Naive thymus-derived CD4-positive, alpha-beta T cell (primary cell): ENCODE measurements at regions not wholly inside any gene's neighbourhood (a gene's known extent, or its start where the extent isn't known, plus 50 kb on each side); places are given as distances from the start of the nearest gene placed in this dataset.
"Not testable (repeated sequence)": the region's sequence is repeated elsewhere in the genome, so short reads cannot be mapped to it uniquely, and the experiment has no call there.

Source experiments
- ATAC-seq: fragments of 150-1000 bp; cut with Tn5 transposase; 2 replicates; pipeline ENCODE4 v1.10.0; 2021; ENCODE audit warnings: mild to moderate bottlenecking, moderate library complexity
- CTCF ChIA-PET: fragments of 350-600 bp; sonication (Branson Sonifier 250); formaldehyde crosslinking; loops from one replicate; lab custom pipeline; 2021; ENCODE audit warnings: antibody characterized with exemption; lab: Charles Lee
- POLR2A ChIA-PET: fragments of 350-600 bp; sonication (Branson Sonifier 250); formaldehyde crosslinking; loops from one replicate; lab custom pipeline; 2021; ENCODE audit warnings: antibody characterized with exemption, inconsistent platforms; lab: Charles Lee
- DNase-seq, 9 donors: peaks; one replicate each; pipeline versions ENCODE4 v3.0.0 to v3.0.0-alpha.2; 2020 to 2022; ENCODE audit warnings: mixed read lengths in 1 of 9
- H3K27ac ChIP-seq: one replicate; pipeline ENCODE4 v1.7.0; 2013; ENCODE audit warnings: mild to moderate bottlenecking, low read depth, low read length, moderate library complexity
- H3K27me3 ChIP-seq, 2 donors: one replicate each; pipeline ENCODE4 v1.7.0; 2013; ENCODE audit warnings: low read length in 2 of 2, mild to moderate bottlenecking in 2 of 2, moderate library complexity in 2 of 2; ENCODE audit not compliant: control insufficient read depth in 2 of 2, insufficient read depth in 2 of 2
- H3K36me3 ChIP-seq, 3 experiments: 1 replicate in 2 of 3; 2 replicates in 1 of 3; pipeline ENCODE4 v1.7.0; 2013; ENCODE audit warnings: low read length in 3 of 3, mild to moderate bottlenecking in 3 of 3, moderate library complexity in 1 of 3; ENCODE audit not compliant: insufficient read depth in 3 of 3, control insufficient read depth in 2 of 3
- H3K4me1 ChIP-seq, 2 donors: one replicate each; pipeline ENCODE4 v1.7.0; 2013; ENCODE audit warnings: low read length in 2 of 2, mild to moderate bottlenecking in 2 of 2, moderate library complexity in 1 of 2; ENCODE audit not compliant: control insufficient read depth in 2 of 2, insufficient read depth in 2 of 2
- H3K4me3 ChIP-seq: 2 replicates; pipeline ENCODE4 v1.7.0; 2013; ENCODE audit warnings: mild to moderate bottlenecking, low read length
- H3K9me3 ChIP-seq, 3 experiments: 1 replicate in 2 of 3; 2 replicates in 1 of 3; pipeline ENCODE4 v1.7.0; 2013; ENCODE audit warnings: low read length in 3 of 3; ENCODE audit not compliant: control insufficient read depth in 2 of 3
- H3K27ac Mint-ChIP-seq, 9 donors: one replicate each; pipeline ENCODE4 v1.8.0; 2020 to 2022; ENCODE audit warnings: mixed read lengths in 9 of 9, mild to moderate bottlenecking in 8 of 9, moderate library complexity in 5 of 9, inconsistent platforms in 2 of 9
- H3K27me3 Mint-ChIP-seq, 5 donors: one replicate each; pipeline ENCODE4 v1.8.0; 2021 to 2022; ENCODE audit warnings: mixed read lengths in 5 of 5, mild to moderate bottlenecking in 1 of 5
- H3K36me3 Mint-ChIP-seq, 5 donors: one replicate each; pipeline ENCODE4 v1.8.0; 2020 to 2022; ENCODE audit warnings: mixed read lengths in 5 of 5, mild to moderate bottlenecking in 3 of 5, inconsistent platforms in 1 of 5
- H3K4me1 Mint-ChIP-seq, 7 donors: one replicate each; pipeline ENCODE4 v1.8.0; 2020 to 2022; ENCODE audit warnings: mixed read lengths in 7 of 7, mild to moderate bottlenecking in 3 of 7, inconsistent platforms in 1 of 7
- H3K4me3 Mint-ChIP-seq, 10 donors: one replicate each; pipeline ENCODE4 v1.8.0; 2020 to 2022; ENCODE audit warnings: mild to moderate bottlenecking in 10 of 10, mixed read lengths in 10 of 10, moderate library complexity in 6 of 10, inconsistent platforms in 2 of 10
- H3K9me3 Mint-ChIP-seq, 11 donors: one replicate each; pipeline ENCODE4 v1.8.0; 2020 to 2022; ENCODE audit warnings: mixed read lengths in 11 of 11, mild to moderate bottlenecking in 4 of 11, inconsistent platforms in 1 of 11, moderate library complexity in 1 of 11
- intact Hi-C, 2 donors: fragments of 100-400 bp; cut with micrococcal nuclease; formaldehyde crosslinking; loops; one replicate each; pipeline ENCODE4 v1.15.1; 2023

GRCh38 chr2:110314472-110314871 is 102.1 kb upstream of the MTLN start:
- H3K27me3 ChIP-seq, H3K4me1 Mint-ChIP-seq, H3K4me3 Mint-ChIP-seq, H3K9me3 Mint-ChIP-seq, H3K36me3 ChIP-seq, H3K4me1 ChIP-seq, ATAC-seq, intact Hi-C loops, H3K4me3 ChIP-seq, H3K27me3 Mint-ChIP-seq, H3K9me3 ChIP-seq, DNase-seq, H3K36me3 Mint-ChIP-seq, CTCF ChIA-PET, POLR2A ChIA-PET, H3K27ac Mint-ChIP-seq, H3K27ac ChIP-seq: not testable (repeated sequence)

GRCh38 chr2:110313032-110313431 is 100.7 kb upstream of the MTLN start:
- H3K9me3 Mint-ChIP-seq, H3K4me3 ChIP-seq, H3K36me3 Mint-ChIP-seq, H3K27ac Mint-ChIP-seq, ATAC-seq, H3K27me3 Mint-ChIP-seq, H3K36me3 ChIP-seq, H3K4me1 ChIP-seq, H3K9me3 ChIP-seq, intact Hi-C loops, H3K4me3 Mint-ChIP-seq, CTCF ChIA-PET, H3K4me1 Mint-ChIP-seq, H3K27me3 ChIP-seq, DNase-seq, POLR2A ChIA-PET, H3K27ac ChIP-seq: not testable (repeated sequence)

GRCh38 chr2:110311713-110312444 is 99.5 kb upstream of the MTLN start:
- DNase-seq, H3K4me3 Mint-ChIP-seq, H3K9me3 Mint-ChIP-seq, CTCF ChIA-PET, H3K36me3 ChIP-seq, H3K27ac Mint-ChIP-seq, H3K4me1 ChIP-seq, H3K27ac ChIP-seq, ATAC-seq, H3K36me3 Mint-ChIP-seq, intact Hi-C loops, H3K9me3 ChIP-seq, POLR2A ChIA-PET, H3K4me3 ChIP-seq, H3K27me3 Mint-ChIP-seq, H3K4me1 Mint-ChIP-seq, H3K27me3 ChIP-seq: not testable (repeated sequence)

GRCh38 chr2:110310988-110311475 is 98.7 kb upstream of the MTLN start:
- H3K4me1 Mint-ChIP-seq, H3K4me1 ChIP-seq, H3K4me3 ChIP-seq, H3K4me3 Mint-ChIP-seq, H3K27ac ChIP-seq, intact Hi-C loops, H3K36me3 Mint-ChIP-seq, H3K9me3 ChIP-seq, DNase-seq, POLR2A ChIA-PET, H3K36me3 ChIP-seq, H3K27ac Mint-ChIP-seq, ATAC-seq, H3K27me3 ChIP-seq, H3K27me3 Mint-ChIP-seq, H3K9me3 Mint-ChIP-seq, CTCF ChIA-PET: not testable (repeated sequence)

GRCh38 chr2:110308728-110309127 is 96.4 kb upstream of the MTLN start:
- H3K9me3 ChIP-seq, H3K36me3 ChIP-seq, H3K27ac Mint-ChIP-seq, H3K4me3 Mint-ChIP-seq, H3K27ac ChIP-seq, H3K27me3 ChIP-seq, intact Hi-C loops, POLR2A ChIA-PET, H3K4me1 Mint-ChIP-seq, H3K27me3 Mint-ChIP-seq, DNase-seq, ATAC-seq, H3K4me3 ChIP-seq, H3K4me1 ChIP-seq, CTCF ChIA-PET, H3K36me3 Mint-ChIP-seq, H3K9me3 Mint-ChIP-seq: not testable (repeated sequence)

GRCh38 chr2:110292807-110293206 is 80.5 kb upstream of the MTLN start:
- DNase-seq, H3K4me1 Mint-ChIP-seq, H3K27me3 ChIP-seq, H3K9me3 ChIP-seq, H3K27ac Mint-ChIP-seq, H3K4me3 ChIP-seq, H3K9me3 Mint-ChIP-seq, H3K27me3 Mint-ChIP-seq, H3K36me3 Mint-ChIP-seq, H3K36me3 ChIP-seq, POLR2A ChIA-PET, H3K27ac ChIP-seq, H3K4me1 ChIP-seq, intact Hi-C loops, H3K4me3 Mint-ChIP-seq, CTCF ChIA-PET, ATAC-seq: not testable (repeated sequence)

- H3K36me3 ChIP-seq, POLR2A ChIA-PET, DNase-seq, H3K4me1 Mint-ChIP-seq, H3K27ac Mint-ChIP-seq, intact Hi-C loops, H3K9me3 ChIP-seq, ATAC-seq, H3K4me3 ChIP-seq, H3K27ac ChIP-seq, H3K27me3 Mint-ChIP-seq, H3K4me1 ChIP-seq, H3K9me3 Mint-ChIP-seq, H3K4me3 Mint-ChIP-seq, CTCF ChIA-PET, H3K27me3 ChIP-seq, H3K36me3 Mint-ChIP-seq: not testable (repeated sequence)
Observed at GRCh38 chr2:110291909-110292579, 79.7 kb upstream of the MTLN start.
